SH-SY5Y (cell line): ENCODE measurements at regions not wholly inside any gene's neighbourhood (a gene's known extent, or its start where the extent isn't known, plus 50 kb on each side); places are given as distances from the start of the nearest gene placed in this dataset.

Source experiments
- GATA2 ChIP-seq: IDR thresholded peaks from 2 replicates; pipeline ENCODE4 v1.6.1; 2011; ENCODE audit warnings: mild to moderate bottlenecking, low read depth, low read length
- GATA3 ChIP-seq: IDR thresholded peaks from 2 replicates; pipeline ENCODE4 v1.6.1; 2011; ENCODE audit warnings: low read depth, mild to moderate bottlenecking, low read length, moderate library complexity

GRCh38 chr1:14281412-14281811, 317.1 kb upstream of the KAZN start:
- TF ChIP-seq GATA2 (no peak), GATA3 (no peak)
